HUES64 (cell line): ENCODE measurements at regions not wholly inside any gene's neighbourhood (a gene's known extent, or its start where the extent isn't known, plus 50 kb on each side); places are given as distances from the start of the nearest gene placed in this dataset.

Experiments
- H3K27ac ChIP-seq: 2 replicates; pipeline ENCODE4 v1.7.0; 2013; ENCODE audit warnings: low read depth, low read length, inconsistent platforms
- H3K27me3 ChIP-seq: 2 replicates; pipeline ENCODE4 v1.6.1; 2013; ENCODE audit warnings: mild to moderate bottlenecking, low read length; ENCODE audit not compliant: insufficient read depth
- H3K36me3 ChIP-seq: 2 replicates; pipeline ENCODE4 v1.6.1; 2013; ENCODE audit warnings: mild to moderate bottlenecking, low read length; ENCODE audit not compliant: insufficient read depth
- H3K4me1 ChIP-seq: 2 replicates; pipeline ENCODE4 v1.6.1; 2013; ENCODE audit warnings: mild to moderate bottlenecking, low read length, moderate library complexity; ENCODE audit not compliant: insufficient read depth
- H3K4me3 ChIP-seq: 2 replicates; pipeline ENCODE4 v1.5.1; 2013; ENCODE audit warnings: mild to moderate bottlenecking, low read length, moderate library complexity
- H3K9ac ChIP-seq: 2 replicates; pipeline ENCODE4 v1.6.1; 2013; ENCODE audit warnings: mild to moderate bottlenecking, low read depth, low read length
- H3K9me3 ChIP-seq: 2 replicates; pipeline ENCODE4 v1.6.1; 2013; ENCODE audit warnings: low read depth, low read length; ENCODE audit not compliant: insufficient read depth
- WGBS: fragments of 150-250, 120-280 bp; methylation state at CpG from one replicate; pipeline ENCODE4 v1.1.7; 2013; ENCODE audit warnings: missing lambda C conversion rate; 5-methylcytosine and 5-hydroxymethylcytosine counted together

DNA sequence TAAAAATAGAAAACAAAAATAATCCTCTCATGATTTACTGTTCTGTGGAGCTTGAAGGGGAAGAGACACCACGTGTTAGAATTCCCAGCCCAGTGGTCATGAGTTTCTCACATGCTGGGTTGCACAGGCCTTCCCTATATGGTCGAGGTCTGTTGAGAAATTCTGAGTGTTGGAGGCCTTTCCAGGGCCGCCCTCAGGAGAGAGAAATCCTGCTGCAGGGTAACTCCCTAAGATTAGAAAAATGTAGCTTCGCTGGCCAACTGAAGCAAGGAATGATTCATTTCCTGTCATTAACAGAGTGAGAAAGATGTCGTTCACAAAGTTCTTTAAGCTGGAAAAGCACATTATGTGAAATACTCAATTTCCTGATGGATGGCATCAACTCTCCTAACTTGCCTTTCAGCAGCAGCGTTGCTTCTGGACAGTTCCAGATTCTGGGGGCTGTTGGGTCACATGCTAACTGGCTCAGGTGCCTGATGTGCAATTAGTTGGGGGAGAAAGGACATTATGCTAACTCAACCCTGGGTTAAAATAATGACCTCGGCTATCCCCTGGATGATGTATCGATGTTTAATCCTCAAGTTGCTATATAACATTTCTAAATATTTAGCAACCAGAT lies 104.8 kb upstream of the CD180 start:
- no peak overlapping the region for H3K4me3 ChIP-seq
- H3K27ac ChIP-seq = no peak overlapping the region
- no peaks in the 10 kb centered on the region for H3K4me1 ChIP-seq
- WGBS = 78% methylated on average over 8 of the region's 8 CpGs
- H3K9ac ChIP-seq = no peak overlapping the region
- H3K9me3 ChIP-seq = no peaks in the 10 kb centered on the region
- no peaks in the 10 kb centered on the region for H3K36me3 ChIP-seq
- no peaks in the 10 kb centered on the region for H3K27me3 ChIP-seq

DNA sequence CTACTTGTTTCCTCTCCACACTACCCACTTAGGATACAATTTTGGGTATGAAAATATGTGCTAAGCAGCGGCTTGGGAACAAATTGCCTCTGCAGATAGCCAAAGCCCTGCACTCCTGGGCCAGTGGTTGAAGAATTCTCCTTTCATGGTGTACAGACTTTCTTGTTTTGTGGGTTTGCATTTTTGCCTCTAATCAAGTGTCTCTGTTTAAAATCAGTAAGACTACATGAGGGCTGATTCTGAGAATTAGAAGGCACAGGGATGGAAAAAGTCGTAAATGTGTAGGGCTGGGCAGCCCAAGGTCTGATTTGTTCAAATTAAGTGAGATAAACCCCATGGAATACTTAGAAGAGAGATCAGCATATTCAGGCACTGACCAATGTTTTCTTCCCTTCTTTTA lies 103.7 kb upstream of the CD180 start:
- no peaks in the 10 kb centered on the region for H3K9me3 ChIP-seq
- WGBS = 85% methylated on average over 2 of the region's 2 CpGs
- H3K27ac ChIP-seq = no peak overlapping the region
- no peaks in the 10 kb centered on the region for H3K27me3 ChIP-seq
- H3K36me3 ChIP-seq = no peaks in the 10 kb centered on the region
- H3K4me3 ChIP-seq = no peak overlapping the region
- H3K9ac ChIP-seq = no peak overlapping the region
- H3K4me1 ChIP-seq = no peaks in the 10 kb centered on the region

DNA sequence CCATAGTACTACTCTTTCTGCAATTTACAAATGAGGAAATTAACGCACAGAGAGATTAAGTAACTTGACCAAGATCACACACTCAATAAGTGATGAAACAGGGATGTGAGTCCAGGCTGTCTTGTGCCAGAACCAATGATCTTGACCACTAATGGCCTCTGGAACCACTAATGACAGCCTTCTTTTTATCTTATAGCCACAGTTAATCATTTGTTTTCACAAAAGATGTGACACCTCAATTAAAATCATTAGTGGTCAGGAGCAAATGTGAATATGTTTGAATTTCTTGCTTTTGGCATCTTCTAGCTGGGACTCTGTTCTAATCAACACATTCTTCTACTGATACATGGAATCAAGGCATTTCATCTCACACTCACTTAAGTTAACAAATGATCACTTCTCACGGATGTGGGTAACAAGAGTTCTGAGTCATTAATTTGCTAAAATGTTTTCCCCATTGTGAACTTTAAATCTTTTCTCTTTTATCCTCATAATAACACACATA lies 102.7 kb upstream of the CD180 start:
- Histone ChIP-seq H3K4me1 (no peaks in the 10 kb centered on the region), H3K27ac (no peak overlapping the region), H3K9me3 (no peaks in the 10 kb centered on the region), H3K4me3 (no peak overlapping the region), H3K9ac (no peak overlapping the region), H3K36me3 (no peaks in the 10 kb centered on the region), H3K27me3 (no peaks in the 10 kb centered on the region)
- 93% methylated on average over 2 of the region's 2 CpGs for WGBS

DNA sequence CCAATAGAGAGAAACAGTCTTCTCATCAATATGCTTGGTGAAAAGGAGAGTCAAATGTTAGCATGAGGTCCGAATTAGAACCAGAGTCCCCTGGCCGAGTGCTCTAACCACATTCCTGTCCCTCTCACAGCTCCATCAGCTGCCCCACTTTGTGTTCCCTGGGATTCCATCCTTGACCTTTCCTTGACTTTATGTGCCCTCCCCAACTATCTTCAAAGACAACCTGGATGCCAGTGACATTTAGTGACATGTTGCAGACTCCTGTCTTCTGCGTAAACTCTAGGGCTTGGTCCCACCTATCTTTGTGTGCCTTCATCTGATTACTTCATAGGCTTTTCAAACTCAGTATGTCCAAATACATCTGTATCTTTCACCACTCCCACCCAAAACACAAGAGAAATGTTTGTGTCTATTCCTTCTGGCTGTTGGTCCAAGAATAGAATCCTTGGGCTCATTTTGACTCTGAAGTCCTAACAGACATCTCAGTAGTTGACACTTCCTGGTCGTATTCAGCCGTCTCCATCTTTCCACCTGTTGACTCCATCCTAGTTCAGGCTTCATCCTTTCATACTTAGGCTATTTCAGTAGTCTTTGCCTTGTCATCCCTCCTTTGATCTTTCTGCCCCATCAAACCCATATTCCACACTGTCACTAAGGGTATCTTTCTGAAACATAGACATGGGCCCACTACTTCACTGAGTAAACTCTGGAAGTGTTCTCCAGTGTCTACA lies 101.4 kb upstream of the CD180 start:
- no peaks in the 10 kb centered on the region for H3K36me3 ChIP-seq
- H3K9me3 ChIP-seq = no peaks in the 10 kb centered on the region
- H3K4me3 ChIP-seq = no peak overlapping the region
- H3K27ac ChIP-seq = no peak overlapping the region
- no peaks in the 10 kb centered on the region for H3K4me1 ChIP-seq
- WGBS = 93% methylated on average over 5 of the region's 5 CpGs
- no peaks in the 10 kb centered on the region for H3K27me3 ChIP-seq
- no peak overlapping the region for H3K9ac ChIP-seq

DNA sequence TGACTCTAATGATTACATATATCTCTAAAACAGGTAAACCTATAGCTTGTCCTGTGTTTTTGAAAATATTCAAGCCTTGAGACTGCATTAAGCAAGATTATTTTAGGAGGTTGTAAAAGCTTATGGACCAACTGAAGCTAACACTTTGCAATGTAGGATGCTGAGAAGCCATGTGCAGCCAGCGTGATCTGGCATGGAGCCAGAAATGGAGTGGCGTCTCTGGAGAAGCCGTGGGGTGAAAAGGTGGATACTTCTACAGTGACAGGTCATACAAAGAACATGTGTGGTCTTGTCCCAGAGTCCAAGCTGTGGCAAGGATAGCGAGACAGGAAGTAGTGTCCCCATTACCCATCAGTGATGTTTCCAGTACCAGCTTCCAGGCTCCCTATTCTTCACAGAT lies 100.8 kb upstream of the CD180 start:
- H3K36me3 ChIP-seq = no peaks in the 10 kb centered on the region
- H3K9ac ChIP-seq = no peak overlapping the region
- no peak overlapping the region for H3K4me3 ChIP-seq
- no peak overlapping the region for H3K27ac ChIP-seq
- H3K27me3 ChIP-seq = no peaks in the 10 kb centered on the region
- WGBS = 94% methylated on average over 4 of the region's 4 CpGs
- H3K4me1 ChIP-seq = no peaks in the 10 kb centered on the region
- H3K9me3 ChIP-seq = no peaks in the 10 kb centered on the region

DNA sequence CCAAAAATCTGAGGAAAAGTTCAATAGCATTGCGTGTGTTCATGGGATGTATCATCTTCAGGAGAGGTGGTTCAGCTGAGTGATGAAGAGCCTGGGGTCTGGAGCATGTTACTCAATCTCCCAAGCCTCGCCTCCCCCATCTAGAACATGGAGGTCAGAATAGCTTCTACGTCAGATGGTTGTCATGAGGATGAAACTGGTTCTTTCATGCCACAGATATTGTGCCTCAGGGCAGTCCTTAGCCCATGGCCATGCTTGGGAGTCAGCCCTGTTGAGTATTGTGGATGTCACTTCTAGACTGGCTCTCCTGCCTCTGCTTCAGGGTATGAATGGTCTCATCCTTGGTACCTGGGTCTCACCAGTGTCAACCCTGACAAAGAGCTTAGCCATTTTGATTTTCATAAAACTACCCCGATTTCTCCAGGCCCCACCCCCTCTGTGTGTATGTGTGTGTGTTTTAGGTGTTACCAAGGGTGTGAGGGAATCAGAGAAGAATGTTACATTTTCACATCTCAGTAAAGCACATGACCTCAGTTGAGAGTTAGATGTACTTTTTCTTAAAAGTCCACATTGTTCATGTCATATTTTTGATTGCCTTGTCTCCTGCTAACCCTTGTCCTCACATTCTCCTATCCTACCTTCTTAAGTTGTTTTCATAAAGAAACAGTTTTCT lies 97.8 kb upstream of the CD180 start:
- 89% methylated on average over 3 of the region's 4 CpGs for WGBS
- no peaks in the 10 kb centered on the region for H3K36me3 ChIP-seq
- no peaks in the 10 kb centered on the region for H3K4me1 ChIP-seq
- H3K4me3 ChIP-seq = no peak overlapping the region
- H3K9ac ChIP-seq = no peak overlapping the region
- H3K27me3 ChIP-seq = no peaks in the 10 kb centered on the region
- H3K9me3 ChIP-seq = no peaks in the 10 kb centered on the region
- H3K27ac ChIP-seq = no peak overlapping the region

DNA sequence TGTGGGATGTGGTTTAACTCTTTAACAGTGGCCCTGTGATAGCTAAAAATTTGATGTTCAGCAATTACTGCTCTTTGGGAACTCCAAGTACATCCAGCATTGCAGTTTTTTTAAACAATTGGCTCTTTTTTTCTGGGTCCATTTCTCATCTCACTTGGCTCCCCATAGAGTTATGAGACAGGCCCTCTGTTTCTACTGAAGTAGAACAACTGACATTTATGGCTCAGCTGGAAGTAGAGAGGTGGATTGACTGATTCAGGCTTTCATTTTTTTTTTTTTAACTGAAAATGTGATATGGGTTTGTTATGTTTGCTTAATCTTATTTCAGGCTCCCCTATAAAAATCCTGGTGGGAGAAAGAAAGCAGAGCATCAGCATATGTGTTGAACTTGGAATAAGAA lies 96.6 kb upstream of the CD180 start:
- no peak overlapping the region for H3K9ac ChIP-seq
- H3K36me3 ChIP-seq = no peaks in the 10 kb centered on the region
- no peaks in the 10 kb centered on the region for H3K4me1 ChIP-seq
- H3K4me3 ChIP-seq = no peak overlapping the region
- H3K27me3 ChIP-seq = no peaks in the 10 kb centered on the region
- no peaks in the 10 kb centered on the region for H3K9me3 ChIP-seq
- no peak overlapping the region for H3K27ac ChIP-seq

DNA sequence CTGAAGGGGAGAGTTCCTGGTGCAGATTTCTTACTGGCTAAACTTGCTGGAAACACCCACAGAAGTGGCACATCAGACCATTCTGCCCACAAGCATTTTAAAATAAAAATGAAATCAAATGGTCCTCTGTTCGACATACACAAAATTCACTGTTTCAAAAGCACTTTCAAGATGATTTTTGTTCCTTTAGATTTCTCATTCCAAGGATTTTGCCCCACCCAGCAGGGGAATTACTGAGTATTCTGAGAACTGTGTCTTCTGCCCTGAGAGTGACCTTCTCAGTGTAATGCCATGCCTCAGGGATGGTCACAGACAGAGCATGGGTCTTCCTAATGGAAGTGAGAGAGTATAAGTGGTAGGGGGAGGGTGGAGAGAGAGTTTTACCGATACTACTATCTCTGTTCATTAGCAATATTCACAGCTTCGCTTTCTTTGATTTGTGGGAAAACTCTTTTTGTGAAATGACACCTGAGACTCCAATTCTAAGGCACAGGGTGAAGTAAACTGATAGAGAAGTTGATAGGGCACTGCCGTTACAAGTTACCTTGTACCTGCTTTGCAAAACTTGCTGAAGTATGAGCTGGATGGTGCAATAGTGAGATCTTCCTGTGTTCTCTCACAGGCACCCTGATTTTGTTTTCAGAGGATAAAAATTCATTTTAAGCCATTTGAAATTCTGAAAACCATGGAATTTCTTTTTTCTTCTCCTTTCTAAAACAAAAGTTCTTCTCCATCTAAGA lies 95.8 kb upstream of the CD180 start:
- no peak overlapping the region for H3K9ac ChIP-seq
- H3K36me3 ChIP-seq = no peaks in the 10 kb centered on the region
- no peak overlapping the region for H3K4me3 ChIP-seq
- 93% methylated on average over 3 of the region's 4 CpGs for WGBS
- no peaks in the 10 kb centered on the region for H3K4me1 ChIP-seq
- H3K27me3 ChIP-seq = no peaks in the 10 kb centered on the region
- H3K9me3 ChIP-seq = no peaks in the 10 kb centered on the region
- no peak overlapping the region for H3K27ac ChIP-seq

DNA sequence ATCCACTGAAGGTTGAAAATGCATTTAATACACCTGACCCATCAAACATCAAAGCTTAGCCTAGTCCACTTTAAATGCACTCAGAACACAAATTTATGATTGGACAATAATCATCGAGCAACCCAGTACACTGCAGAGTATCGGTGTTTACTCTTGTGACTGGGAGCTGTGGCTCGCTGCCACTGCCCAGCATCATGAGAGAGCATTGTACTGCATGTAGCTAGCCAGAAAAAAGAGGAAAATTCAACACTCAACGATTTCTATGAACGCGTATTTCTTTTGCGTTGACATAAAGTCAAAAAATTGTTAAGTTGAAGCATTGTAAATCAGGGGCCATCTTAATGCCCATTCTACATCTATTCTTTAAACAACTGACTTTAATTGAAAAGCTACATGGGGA lies 95.1 kb upstream of the CD180 start:
- no peaks in the 10 kb centered on the region for H3K36me3 ChIP-seq
- H3K9ac ChIP-seq = no peak overlapping the region
- H3K27ac ChIP-seq = no peak overlapping the region
- no peak overlapping the region for H3K4me3 ChIP-seq
- no peaks in the 10 kb centered on the region for H3K27me3 ChIP-seq
- no peaks in the 10 kb centered on the region for H3K9me3 ChIP-seq
- H3K4me1 ChIP-seq = no peaks in the 10 kb centered on the region
- 95% methylated on average over 7 of the region's 7 CpGs for WGBS

DNA sequence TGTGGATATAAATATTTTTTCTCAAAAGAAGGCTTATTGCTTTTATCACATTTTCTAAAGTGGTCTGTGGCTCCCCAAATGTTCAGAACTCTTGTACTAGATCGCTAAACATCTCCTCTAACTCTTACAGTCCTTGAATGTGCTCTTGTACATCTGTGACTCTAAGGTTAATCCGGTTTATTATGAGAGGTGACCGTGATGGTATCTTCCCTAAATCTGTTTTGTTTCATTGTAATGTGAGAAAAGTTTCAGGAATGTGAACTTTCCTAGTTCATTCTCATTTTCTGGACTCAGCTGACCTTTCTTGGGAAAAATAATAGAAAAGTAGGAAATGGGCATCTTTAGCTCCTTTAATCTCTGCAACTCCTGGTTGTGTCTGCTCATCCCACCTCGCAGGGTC lies 94.5 kb upstream of the CD180 start:
- Histone ChIP-seq H3K27ac (no peak overlapping the region), H3K4me3 (no peak overlapping the region), H3K4me1 (no peaks in the 10 kb centered on the region), H3K9me3 (no peaks in the 10 kb centered on the region), H3K36me3 (no peaks in the 10 kb centered on the region), H3K27me3 (no peaks in the 10 kb centered on the region), H3K9ac (no peak overlapping the region)
- 97% methylated on average over 4 of the region's 4 CpGs for WGBS

DNA sequence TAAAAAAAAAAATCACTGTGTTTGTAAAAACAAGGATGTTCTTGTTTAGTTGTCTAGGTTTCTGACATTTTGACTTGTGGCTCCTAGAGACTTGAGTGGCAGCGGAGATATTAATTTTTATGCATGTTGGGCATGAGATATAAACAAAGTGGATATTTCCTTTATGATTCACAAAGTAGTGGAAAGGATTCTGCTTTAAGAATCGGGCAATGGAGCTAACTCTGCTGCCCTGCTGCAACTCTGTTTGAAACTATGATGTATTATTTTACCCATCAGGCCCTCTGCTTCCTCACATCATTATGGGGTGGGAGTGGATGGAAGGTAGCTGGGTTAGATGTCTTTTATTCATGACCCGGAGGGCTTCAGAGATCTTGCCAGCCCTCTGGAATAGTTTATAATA lies 94.1 kb upstream of the CD180 start:
- WGBS = 94% methylated on average over 3 of the region's 3 CpGs
- Histone ChIP-seq H3K4me1 (no peaks in the 10 kb centered on the region), H3K27me3 (no peaks in the 10 kb centered on the region), H3K4me3 (no peak overlapping the region), H3K9ac (no peak overlapping the region), H3K36me3 (no peaks in the 10 kb centered on the region), H3K27ac (no peak overlapping the region), H3K9me3 (no peaks in the 10 kb centered on the region)
